ENCODE measurements at regions not wholly inside any gene's neighbourhood (a gene's known extent, or its start where the extent isn't known, plus 50 kb on each side); places are given as distances from the start of the nearest gene placed in this dataset.

- no peak for TF ChIP-seq L3MBTL2 (conservative IDR thresholded peaks at IDR 0.05)
- no peak for TF ChIP-seq ZNF384 (IDR thresholded peaks at IDR 0.05)
- no peak for TF ChIP-seq ARNT (IDR thresholded peaks at IDR 0.05)
- no peak for TF ChIP-seq TARDBP (IDR thresholded peaks at IDR 0.05)
- TF ChIP-seq PKNOX1 (IDR thresholded peaks at IDR 0.05), result no peak
- no peak for TF ChIP-seq SP1 (IDR thresholded peaks at IDR 0.05)
- TF ChIP-seq BHLHE40 (IDR thresholded peaks at IDR 0.05; ENCODE audit: borderline replicate concordance), result no peak
- TF ChIP-seq SUZ12 (IDR thresholded peaks at IDR 0.05), result no peak
- TF ChIP-seq FOXA1 (IDR thresholded peaks at IDR 0.05), result no peak
- TF ChIP-seq HDGF (IDR thresholded peaks at IDR 0.05; ENCODE audit: borderline replicate concordance), result no peak
- TF ChIP-seq FOXM1 (IDR thresholded peaks at IDR 0.05; ENCODE audit: borderline replicate concordance), result no peak
- no peak for DNase-seq (ENCODE audit: extremely low spot score)
- ChIA-PET POLR2A (no interaction called here), CTCF (no interaction called here)
Measured at GRCh38 chrX:97843200-97843811, 959.6 kb downstream of the RPA4 start.

- TF ChIP-seq SUZ12 (IDR thresholded peaks at IDR 0.05), result no peak
- no peak for TF ChIP-seq CTBP1 (IDR thresholded peaks at IDR 0.05; ENCODE audit: borderline replicate concordance)
- ChIA-PET CTCF (no interaction called here), POLR2A (no interaction called here)
- no peak for DNase-seq (ENCODE audit: extremely low spot score)
Measured at GRCh38 chrX:97844161-97844560, 960.5 kb downstream of the RPA4 start.

- TF ChIP-seq SUZ12 (IDR thresholded peaks at IDR 0.05) (no peak), LEF1 (IDR thresholded peaks at IDR 0.05; ENCODE audit: borderline replicate concordance) (no peak), ELF4 (IDR thresholded peaks at IDR 0.05) (no peak), SP1 (IDR thresholded peaks at IDR 0.05) (no peak), ARNT (IDR thresholded peaks at IDR 0.05) (no peak), FOXK2 (IDR thresholded peaks at IDR 0.05) (no peak), NFRKB (IDR thresholded peaks at IDR 0.05) (no peak), BHLHE40 (IDR thresholded peaks at IDR 0.05; ENCODE audit: borderline replicate concordance) (no peak), ZNF384 (IDR thresholded peaks at IDR 0.05) (no peak), L3MBTL2 (conservative IDR thresholded peaks at IDR 0.05) (no peak), PKNOX1 (IDR thresholded peaks at IDR 0.05) (no peak), TARDBP (IDR thresholded peaks at IDR 0.05) (no peak), HDGF (IDR thresholded peaks at IDR 0.05; ENCODE audit: borderline replicate concordance) (no peak), CTBP1 (IDR thresholded peaks at IDR 0.05; ENCODE audit: borderline replicate concordance) (no peak)
- POLR2A ChIA-PET, result no interaction called here
Measured at GRCh38 chrX:97844943-97845342, 961.2 kb downstream of the RPA4 start.

GRCh38 chrX:97845451-97845850 lies 961.7 kb downstream of the RPA4 start:
- ChIA-PET CTCF (no interaction called here), POLR2A (no interaction called here)
- no peak for TF ChIP-seq FOXK2 (IDR thresholded peaks at IDR 0.05)
- no peak for TF ChIP-seq HDGF (IDR thresholded peaks at IDR 0.05; ENCODE audit: borderline replicate concordance)
- TF ChIP-seq ARNT (IDR thresholded peaks at IDR 0.05), result no peak
- no peak for TF ChIP-seq ELF4 (IDR thresholded peaks at IDR 0.05)
- TF ChIP-seq ZNF384 (IDR thresholded peaks at IDR 0.05), result no peak
- TF ChIP-seq BHLHE40 (IDR thresholded peaks at IDR 0.05; ENCODE audit: borderline replicate concordance), result no peak
- TF ChIP-seq FOXM1 (IDR thresholded peaks at IDR 0.05; ENCODE audit: borderline replicate concordance), result no peak
- no peak for TF ChIP-seq LEF1 (IDR thresholded peaks at IDR 0.05; ENCODE audit: borderline replicate concordance)
- no peak for TF ChIP-seq SP1 (IDR thresholded peaks at IDR 0.05)
- DNase-seq (ENCODE audit: extremely low spot score), result no peak

More at GRCh38 chrX:97844943-97845342, 961.2 kb downstream of the RPA4 start:
- no peak for DNase-seq (ENCODE audit: extremely low spot score)
- CTCF ChIA-PET, result no interaction called here

GRCh38 chrX:97846228-97846627 lies 962.5 kb downstream of the RPA4 start:
- TF ChIP-seq NFRKB (IDR thresholded peaks at IDR 0.05), result no peak
- TF ChIP-seq PKNOX1 (IDR thresholded peaks at IDR 0.05), result no peak
- TF ChIP-seq ARNT (IDR thresholded peaks at IDR 0.05), result no peak
- POLR2A ChIA-PET, result no interaction called here

GRCh38 chrX:97846718-97847237 lies 963.1 kb downstream of the RPA4 start:
- DNase-seq (ENCODE audit: extremely low spot score), result no peak
- CTCF ChIA-PET, result no interaction called here
- POLR2A ChIA-PET, result no interaction called here
- TF ChIP-seq FOXM1 (IDR thresholded peaks at IDR 0.05; ENCODE audit: borderline replicate concordance) (no peak), L3MBTL2 (conservative IDR thresholded peaks at IDR 0.05) (no peak), SP1 (IDR thresholded peaks at IDR 0.05) (no peak), FOXK2 (IDR thresholded peaks at IDR 0.05) (no peak)

More at GRCh38 chrX:97846228-97846627, 962.5 kb downstream of the RPA4 start:
- CTCF ChIA-PET, result no interaction called here
- no peak for DNase-seq (ENCODE audit: extremely low spot score)

GRCh38 chrX:97847885-97848679 lies 964.4 kb downstream of the RPA4 start:
- CTCF ChIA-PET, result no interaction called here
- POLR2A ChIA-PET, result no interaction called here
- TF ChIP-seq PKNOX1 (IDR thresholded peaks at IDR 0.05), result no peak
- TF ChIP-seq LEF1 (IDR thresholded peaks at IDR 0.05; ENCODE audit: borderline replicate concordance), result no peak
- no peak for TF ChIP-seq L3MBTL2 (conservative IDR thresholded peaks at IDR 0.05)
- TF ChIP-seq SUZ12 (IDR thresholded peaks at IDR 0.05), result no peak
- no peak for TF ChIP-seq FOXM1 (IDR thresholded peaks at IDR 0.05; ENCODE audit: borderline replicate concordance)
- no peak for TF ChIP-seq CTBP1 (IDR thresholded peaks at IDR 0.05; ENCODE audit: borderline replicate concordance)
- no peak for TF ChIP-seq BHLHE40 (IDR thresholded peaks at IDR 0.05; ENCODE audit: borderline replicate concordance)
- no peak for TF ChIP-seq NFRKB (IDR thresholded peaks at IDR 0.05)
- DNase-seq (ENCODE audit: extremely low spot score), result no peak
